GM18508 (cell line): ENCODE measurements at regions not wholly inside any gene's neighbourhood (a gene's known extent, or its start where the extent isn't known, plus 50 kb on each side); places are given as distances from the start of the nearest gene placed in this dataset.
"Not testable (repeated sequence)": the region's sequence is repeated elsewhere in the genome, so short reads cannot be mapped to it uniquely, and the experiment has no call there.

ENCODE experiments used
- ATAC-seq: cut with Tn5 transposase; IDR thresholded peaks from one replicate; pipeline ENCODE4 v1.9.1; 2021; ENCODE audit warnings: moderate number of reproducible peaks; ENCODE audit not compliant: insufficient read depth, unreplicated experiment

DNA sequence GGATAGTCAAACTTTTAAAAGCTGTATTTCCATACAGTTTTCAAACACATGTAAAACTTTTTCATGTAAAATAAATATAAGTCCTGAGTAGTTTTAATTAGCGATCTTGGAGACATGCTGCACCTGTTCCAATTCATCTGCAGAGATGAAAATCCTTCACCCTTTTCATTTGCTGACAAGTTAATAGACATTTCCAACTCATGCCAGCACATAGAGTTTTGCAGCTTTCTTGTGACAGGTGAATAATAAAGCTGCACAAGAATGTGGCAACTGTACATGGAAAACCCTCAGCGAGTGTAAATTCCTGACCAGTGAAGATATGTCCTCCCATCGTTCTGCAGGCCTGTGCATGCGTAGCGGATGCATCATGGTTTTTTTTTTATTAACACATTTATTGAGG, 771.4 kb downstream of the TDRD15 start:
- ATAC-seq: no peak

GRCh38 chr2:21908712-21909380, 785.1 kb downstream of the TDRD15 start:
- not testable (repeated sequence) for ATAC-seq

GRCh38 chr2:21910832-21911507, 787.2 kb downstream of the TDRD15 start:
- ATAC-seq: no peak

- ATAC-seq: no peak
These were observed 788.6 kb downstream of the TDRD15 start for GRCh38 chr2:21912405-21912804.

GRCh38 chr2:21915201-21915600, 791.4 kb downstream of the TDRD15 start:
- no peak for ATAC-seq

DNA sequence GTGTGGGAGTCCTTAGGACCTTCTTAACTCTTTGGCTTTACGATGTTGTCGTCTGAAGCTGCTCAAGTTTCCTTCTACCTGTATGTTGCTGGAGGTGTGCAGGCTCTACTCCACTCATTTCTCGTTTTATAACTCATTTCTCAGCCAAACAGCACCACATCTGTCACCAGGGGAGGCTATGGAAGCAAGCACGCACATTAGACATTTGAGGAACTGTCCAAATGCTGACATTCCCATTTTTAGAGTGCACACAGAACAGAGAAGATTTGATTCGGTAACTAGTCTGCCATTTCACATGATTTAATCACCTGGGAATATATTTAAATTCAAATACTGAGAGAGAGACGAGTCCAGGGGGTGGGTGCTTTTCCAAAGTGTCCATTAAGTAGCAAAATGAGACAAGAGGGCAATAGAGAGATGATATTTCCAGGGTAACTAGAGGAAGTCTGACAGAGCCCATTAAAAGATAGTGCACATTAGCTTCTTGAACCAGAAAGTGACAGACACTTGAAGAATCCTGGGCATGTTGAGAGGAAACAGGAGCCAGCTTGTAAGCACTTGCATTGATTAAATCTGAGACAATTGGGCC, 793.3 kb downstream of the TDRD15 start:
- no peak for ATAC-seq

DNA sequence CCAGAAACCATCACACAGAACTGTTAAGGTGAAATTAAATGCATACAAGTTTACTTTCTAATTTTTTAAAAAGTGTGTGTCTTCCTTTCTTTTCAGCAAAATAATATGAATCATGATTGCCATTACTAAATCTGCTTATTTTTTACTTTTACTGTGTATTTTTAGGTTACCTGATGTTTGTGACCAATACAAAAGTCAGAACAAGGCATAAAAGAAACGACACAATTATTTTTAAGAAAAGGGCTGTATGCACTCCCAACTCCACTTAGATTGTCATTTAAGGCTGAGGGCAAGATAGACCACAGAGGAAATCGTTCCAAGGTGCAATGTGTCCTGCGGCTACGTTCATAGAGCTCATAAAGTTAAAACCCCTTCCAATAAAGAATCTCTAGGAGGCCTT, 797.0 kb downstream of the TDRD15 start:
- no peak for ATAC-seq

DNA sequence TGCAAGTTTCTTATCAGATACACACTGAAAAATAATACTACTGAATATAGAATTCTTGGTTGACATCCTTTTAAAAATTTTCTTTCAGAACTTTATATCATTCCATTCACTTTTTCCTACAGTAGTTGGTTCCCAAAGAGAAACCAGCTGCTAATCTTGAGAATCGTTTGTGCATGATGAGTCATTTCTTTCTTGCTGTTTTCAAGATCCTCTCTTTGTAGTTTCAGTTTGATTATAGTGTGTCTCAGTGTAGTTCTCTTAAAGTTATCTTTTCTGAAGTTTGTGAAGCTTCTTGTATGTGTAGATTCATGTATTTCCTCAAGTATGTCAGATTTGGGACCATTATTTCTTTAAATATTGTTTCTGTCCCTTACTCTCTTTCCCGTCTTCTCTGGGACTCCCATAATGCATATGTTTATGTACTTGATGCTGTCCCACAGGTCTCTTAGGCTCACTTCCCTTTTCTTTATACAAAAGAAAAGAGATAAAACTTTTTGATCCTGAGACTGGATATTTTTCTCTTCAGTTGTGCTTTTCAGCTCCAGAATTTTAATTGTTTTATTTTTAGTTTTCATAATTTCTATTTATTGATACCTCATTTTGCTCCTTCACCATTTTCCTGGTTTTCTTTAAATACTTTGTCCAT, 801.0 kb downstream of the TDRD15 start:
- no peak for ATAC-seq

DNA sequence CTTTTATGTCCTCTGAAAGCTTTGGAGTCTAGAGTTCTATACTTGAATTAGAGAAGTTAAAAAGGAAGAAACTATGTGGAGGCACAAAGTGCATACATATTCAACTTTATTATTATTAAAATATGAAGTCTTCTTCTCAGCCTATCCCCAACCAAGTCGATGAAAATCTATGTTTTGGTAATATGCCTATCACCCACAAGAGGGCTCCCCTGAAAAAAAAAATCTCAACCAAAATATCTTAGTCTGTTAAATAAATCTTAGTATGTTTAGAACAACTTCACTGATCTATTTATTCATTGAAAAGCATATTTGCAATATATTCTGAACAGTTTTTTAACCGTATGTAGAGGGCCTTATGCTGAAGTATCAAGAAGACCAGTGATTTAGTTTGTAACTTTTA, 804.5 kb downstream of the TDRD15 start:
- ATAC-seq: no peak

- ATAC-seq: no peak
These were observed 806.5 kb downstream of the TDRD15 start for GRCh38 chr2:21930226-21930625.

DNA sequence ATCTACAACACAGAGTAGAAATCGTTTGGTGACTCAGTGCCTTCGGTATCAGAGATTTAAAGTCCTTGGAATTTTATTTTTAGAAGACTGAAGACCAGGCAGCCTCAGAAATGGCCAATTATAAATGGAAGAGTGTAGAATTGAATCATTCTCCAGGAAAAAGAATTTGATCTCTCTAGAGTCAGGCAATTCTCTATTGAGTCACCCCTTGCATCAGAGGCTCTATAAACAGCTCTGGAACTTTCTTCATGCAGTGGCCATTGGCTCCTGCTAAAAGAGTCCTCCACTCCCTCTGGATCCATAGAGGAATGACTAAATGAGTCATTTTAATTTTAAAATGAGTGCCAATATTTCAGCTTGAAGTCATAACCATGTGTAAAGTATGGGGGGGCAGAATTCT, 816.2 kb downstream of the TDRD15 start:
- ATAC-seq: no peak

DNA sequence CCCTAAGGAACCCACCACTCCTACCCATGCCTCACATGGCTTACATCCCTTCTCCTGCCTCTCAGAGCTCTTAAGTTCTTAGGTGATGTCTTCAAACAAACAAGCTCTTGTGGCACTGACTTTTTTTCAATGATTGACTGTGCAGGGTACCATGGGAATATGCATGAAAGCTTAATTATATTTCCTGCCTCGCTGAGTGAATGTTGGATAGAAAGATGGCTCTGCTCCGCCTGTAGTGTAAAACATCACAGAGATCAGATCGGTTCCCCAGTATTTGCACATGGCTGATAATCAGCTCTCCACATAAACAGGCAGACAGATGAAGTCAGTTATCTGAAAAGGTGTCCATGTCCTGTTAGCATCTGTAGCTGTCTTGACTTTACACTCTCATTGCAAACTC, 820.8 kb downstream of the TDRD15 start:
- no peak for ATAC-seq

- no peak for ATAC-seq
These were observed 821.9 kb downstream of the TDRD15 start for GRCh38 chr2:21945658-21946057.

- ATAC-seq: no peak
These were observed 823.3 kb downstream of the TDRD15 start for GRCh38 chr2:21947046-21947445.

GRCh38 chr2:21966139-21966538, 842.4 kb downstream of the TDRD15 start:
- ATAC-seq: no peak

DNA sequence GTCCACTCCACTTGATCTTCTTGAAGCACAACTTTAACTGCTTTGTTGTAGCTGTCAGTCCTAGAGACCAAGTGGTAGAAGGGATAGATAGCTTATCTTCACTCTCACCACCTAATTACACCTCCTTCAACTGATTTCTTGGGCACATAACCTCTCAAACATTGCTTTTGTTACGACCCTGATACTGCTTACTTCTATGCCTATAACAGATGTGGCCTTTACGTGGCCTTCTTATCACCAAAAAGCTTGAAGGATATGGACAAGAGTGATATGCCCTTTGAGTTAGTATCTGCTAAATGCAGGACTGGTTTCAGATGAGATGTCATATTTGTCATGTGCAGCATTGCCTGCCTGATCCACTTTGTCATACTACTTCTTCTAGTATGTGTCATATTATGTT, 847.2 kb downstream of the TDRD15 start:
- ATAC-seq: no peak

GRCh38 chr2:21972586-21972985, 848.8 kb downstream of the TDRD15 start:
- ATAC-seq: no peak

DNA sequence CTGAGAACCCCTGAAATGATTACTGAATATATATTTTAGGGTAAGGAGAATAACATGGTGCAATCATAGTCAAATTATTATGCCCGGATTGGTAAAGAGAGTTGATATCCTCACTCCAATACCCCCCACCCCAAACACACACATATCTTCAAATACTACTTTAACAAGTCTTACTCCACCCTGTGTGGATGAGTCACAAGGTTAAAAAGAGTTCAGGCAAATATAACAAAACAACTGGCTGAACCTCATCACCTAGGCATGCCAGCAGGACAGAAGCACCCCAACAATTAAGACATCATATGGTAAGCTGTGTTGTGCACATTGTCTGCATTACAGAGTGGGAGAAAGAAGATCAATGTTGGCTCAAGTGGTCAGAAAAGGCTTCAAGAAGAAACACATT, 857.4 kb downstream of the TDRD15 start:
- no peak for ATAC-seq

GRCh38 chr2:21993002-21993401, 869.2 kb downstream of the TDRD15 start:
- no peak for ATAC-seq

- ATAC-seq: no peak
These were observed 872.6 kb downstream of the TDRD15 start for GRCh38 chr2:21996339-21996738.

DNA sequence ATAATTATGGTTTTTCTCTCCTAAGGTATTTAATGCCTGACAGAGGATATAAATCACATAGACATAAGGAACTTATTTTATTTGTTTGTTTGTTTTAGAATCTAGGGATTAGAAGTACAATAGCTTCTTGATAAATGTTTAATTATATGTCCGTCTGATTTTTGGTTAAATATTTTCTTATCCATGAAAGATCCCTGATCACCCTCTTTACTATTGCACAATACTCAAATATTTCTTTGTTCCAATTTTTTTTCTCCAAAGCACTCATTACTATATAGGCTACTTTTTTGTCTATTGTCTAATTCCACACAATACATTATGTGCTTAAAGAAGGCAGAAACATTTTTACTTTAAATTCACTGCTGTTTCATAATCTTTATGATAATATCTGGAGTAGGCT, 875.8 kb downstream of the TDRD15 start:
- no peak for ATAC-seq
